NT2/D1 (cell line): ENCODE measurements at regions not wholly inside any gene's neighbourhood (a gene's known extent, or its start where the extent isn't known, plus 50 kb on each side); places are given as distances from the start of the nearest gene placed in this dataset.

ENCODE experiments used
- SUZ12 ChIP-seq: IDR thresholded peaks from 2 replicates; pipeline ENCODE4 v1.6.1; 2011; ENCODE audit not compliant: insufficient read length, insufficient read depth; ENCODE audit errors: extremely low read depth
- YY1 ChIP-seq: IDR thresholded peaks from 2 replicates; pipeline ENCODE4 v1.6.1; 2011; ENCODE audit not compliant: insufficient read length, insufficient read depth
- ZNF274 ChIP-seq: IDR thresholded peaks from 2 replicates; pipeline ENCODE4 v1.6.1; 2011; ENCODE audit warnings: mild to moderate bottlenecking, low read depth, low read length

GRCh38 chr1:114286179-114286578, 132.5 kb upstream of the SYT6 start:
- TF ChIP-seq YY1 (no peak), ZNF274 (no peak), SUZ12 (no peak)
